ENCODE measurements at regions not wholly inside any gene's neighbourhood (a gene's known extent, or its start where the extent isn't known, plus 50 kb on each side); places are given as distances from the start of the nearest gene placed in this dataset.

GRCh38 chr2:158006961-158007719, 94.5 kb upstream of the UPP2 start:
- DNase-seq = no peak

- no peak for DNase-seq
Measured at GRCh38 chr2:158004126-158004764, 97.4 kb upstream of the UPP2 start.

- no peak for DNase-seq
Measured at GRCh38 chr2:158002079-158002478, 99.6 kb upstream of the UPP2 start.

- DNase-seq = no peak
Measured at GRCh38 chr2:157996799-157997198, 104.9 kb upstream of the UPP2 start.

- DNase-seq = no peak
Measured at GRCh38 chr2:157995117-157995516, 106.6 kb upstream of the UPP2 start.

GRCh38 chr2:157991932-157992331, 109.7 kb upstream of the UPP2 start:
- no peak for DNase-seq

GRCh38 chr2:157990173-157990572, 111.5 kb upstream of the UPP2 start:
- peak; percentile 10 for DNase-seq

GRCh38 chr2:157989227-157989626, 112.4 kb upstream of the UPP2 start:
- DNase-seq = no peak

GRCh38 chr2:157986761-157987160, 110.6 kb upstream of the ACVR1 start:
- DNase-seq = no peak

- DNase-seq = no peak
Measured at GRCh38 chr2:157984866-157985265, 108.7 kb upstream of the ACVR1 start.

GRCh38 chr2:157980020-157980419, 103.9 kb upstream of the ACVR1 start:
- no peak for DNase-seq

GRCh38 chr2:157971702-157972101, 95.6 kb upstream of the ACVR1 start:
- DNase-seq = no peak

GRCh38 chr2:157967856-157968255, 91.7 kb upstream of the ACVR1 start:
- DNase-seq = no peak

GRCh38 chr2:157959249-157959648, 83.1 kb upstream of the ACVR1 start:
- no peak for DNase-seq

GRCh38 chr2:157957596-157957995, 81.5 kb upstream of the ACVR1 start:
- DNase-seq = no peak

GRCh38 chr2:157952558-157952957, 76.4 kb upstream of the ACVR1 start:
- no peak for DNase-seq

GRCh38 chr2:157948856-157949255, 72.7 kb upstream of the ACVR1 start:
- DNase-seq = no peak

GRCh38 chr2:157946919-157947557, 70.9 kb upstream of the ACVR1 start:
- no peak for DNase-seq

- peak; percentile 17 for DNase-seq
Measured at GRCh38 chr2:157940024-157940423, 63.9 kb upstream of the ACVR1 start.

- DNase-seq = no peak
Measured at GRCh38 chr2:157938556-157938955, 62.4 kb upstream of the ACVR1 start.

GRCh38 chr2:157936406-157936805, 60.3 kb upstream of the ACVR1 start:
- peak; percentile 6 for DNase-seq

GRCh38 chr2:157935378-157935906, 59.3 kb upstream of the ACVR1 start:
- DNase-seq = no peak

GRCh38 chr2:157934684-157935377, 58.7 kb upstream of the ACVR1 start:
- no peak for DNase-seq

All from fibroblast of upper back skin (primary cell).